ENCODE measurements at regions not wholly inside any gene's neighbourhood (a gene's known extent, or its start where the extent isn't known, plus 50 kb on each side); places are given as distances from the start of the nearest gene placed in this dataset.
A peak's percentile ranks its signal among the peaks of the same experiment; 100 is the strongest.

GRCh38 chr2:44110444-44110843, 58.2 kb upstream of the PPM1B start:
- Histone ChIP-seq H3K4me3 (replicated peaks; ENCODE audit: insufficient read depth, low read length) (no peak overlapping the region), H3K27ac (replicated peaks) (no peak overlapping the region), H3K27me3 (ENCODE audit: insufficient read depth, poor library complexity, severe bottlenecking) (no peaks in the 10 kb centered on the region)
- DNase-seq (ENCODE audit: low read depth in 1 of 2, low spot score in 1 of 2): no peak
- no peak for TF ChIP-seq SPI1 (IDR thresholded peaks at IDR 0.05; ENCODE audit: borderline replicate concordance, low read depth)
- no peak for TF ChIP-seq POLR2AphosphoS5 (IDR thresholded peaks at IDR 0.05; ENCODE audit: low read depth)
- TF ChIP-seq CTCF (IDR thresholded peaks at IDR 0.05; ENCODE audit: insufficient read depth, low read length): no peak
- TF ChIP-seq GABPA (IDR thresholded peaks at IDR 0.05; ENCODE audit: low read depth): no peak
- TF ChIP-seq REST (IDR thresholded peaks at IDR 0.05; ENCODE audit: insufficient replicate concordance, low read depth): no peak

GRCh38 chr2:44112096-44112495, 56.6 kb upstream of the PPM1B start:
- Histone ChIP-seq H3K4me3 (replicated peaks; ENCODE audit: insufficient read depth, low read length) (no peak overlapping the region), H3K27me3 (ENCODE audit: insufficient read depth, poor library complexity, severe bottlenecking) (no peaks in the 10 kb centered on the region), H3K27ac (replicated peaks) (no peak overlapping the region)
- DNase-seq (ENCODE audit: low read depth in 1 of 2, low spot score in 1 of 2): no peak
- TF ChIP-seq GABPA (IDR thresholded peaks at IDR 0.05; ENCODE audit: low read depth) (no peak), SPI1 (IDR thresholded peaks at IDR 0.05; ENCODE audit: borderline replicate concordance, low read depth) (peak; percentile 20; the same call in 1 of the 2 replicates)

- TF ChIP-seq REST (IDR thresholded peaks at IDR 0.05; ENCODE audit: insufficient replicate concordance, low read depth): no peak
- TF ChIP-seq POLR2AphosphoS5 (IDR thresholded peaks at IDR 0.05; ENCODE audit: low read depth): no peak
- TF ChIP-seq CTCF (IDR thresholded peaks at IDR 0.05; ENCODE audit: insufficient read depth, low read length): no peak
- no peak for TF ChIP-seq GABPA (IDR thresholded peaks at IDR 0.05; ENCODE audit: low read depth)
- TF ChIP-seq SPI1 (IDR thresholded peaks at IDR 0.05; ENCODE audit: borderline replicate concordance, low read depth): no peak
- H3K27ac ChIP-seq (replicated peaks): no peak overlapping the region
- no peak overlapping the region for H3K4me3 ChIP-seq (replicated peaks; ENCODE audit: insufficient read depth, low read length)
- H3K27me3 ChIP-seq (ENCODE audit: insufficient read depth, poor library complexity, severe bottlenecking): no peaks in the 10 kb centered on the region
- no peak for DNase-seq (ENCODE audit: low read depth in 1 of 2, low spot score in 1 of 2)
These were observed 52.4 kb upstream of the PPM1B start for GRCh38 chr2:44116319-44116718.

GRCh38 chr2:44118257-44118656, 50.4 kb upstream of the PPM1B start:
- H3K27ac ChIP-seq (replicated peaks): no peak overlapping the region
- no peak overlapping the region for H3K4me3 ChIP-seq (replicated peaks; ENCODE audit: insufficient read depth, low read length)
- DNase-seq (ENCODE audit: low read depth in 1 of 2, low spot score in 1 of 2): no peak
- no peak for TF ChIP-seq SPI1 (IDR thresholded peaks at IDR 0.05; ENCODE audit: borderline replicate concordance, low read depth)
- TF ChIP-seq POLR2AphosphoS5 (IDR thresholded peaks at IDR 0.05; ENCODE audit: low read depth): no peak
- TF ChIP-seq REST (IDR thresholded peaks at IDR 0.05; ENCODE audit: insufficient replicate concordance, low read depth): no peak
- no peak for TF ChIP-seq CTCF (IDR thresholded peaks at IDR 0.05; ENCODE audit: insufficient read depth, low read length)
- TF ChIP-seq GABPA (IDR thresholded peaks at IDR 0.05; ENCODE audit: low read depth): no peak
- no peaks in the 10 kb centered on the region for H3K27me3 ChIP-seq (ENCODE audit: insufficient read depth, poor library complexity, severe bottlenecking)

Data from HL-60 (cell line).